ENCODE measurements at regions not wholly inside any gene's neighbourhood (a gene's known extent, or its start where the extent isn't known, plus 50 kb on each side); places are given as distances from the start of the nearest gene placed in this dataset.

- H3K27me3 ChIP-seq (ENCODE audit: control insufficient read depth, insufficient read depth, low read length), result peaks cover 2% of the 10 kb centered on the region; the same call in 1 of the 2 replicates
- CTCF ChIA-PET, result no interaction called here
- intact Hi-C loops (cut with micrococcal nuclease; ENCODE audit: unreplicated experiment), result no loop called here
These were observed 163.6 kb upstream of the HNRNPA3 start for GRCh38 chr2:177048981-177049380.

GRCh38 chr2:177051278-177051677 is 161.3 kb upstream of the HNRNPA3 start:
- TF ChIP-seq TCF7L2 (IDR thresholded peaks at IDR 0.05; ENCODE audit: low read depth, low read length), result no peak
- no peak for TF ChIP-seq POLR2AphosphoS5 (IDR thresholded peaks at IDR 0.05; ENCODE audit: low read depth, low read length)
- no peak for TF ChIP-seq SIN3A (IDR thresholded peaks at IDR 0.05; ENCODE audit: borderline replicate concordance, insufficient read depth, low read depth, low read length)
- TF ChIP-seq, protein P1, sequence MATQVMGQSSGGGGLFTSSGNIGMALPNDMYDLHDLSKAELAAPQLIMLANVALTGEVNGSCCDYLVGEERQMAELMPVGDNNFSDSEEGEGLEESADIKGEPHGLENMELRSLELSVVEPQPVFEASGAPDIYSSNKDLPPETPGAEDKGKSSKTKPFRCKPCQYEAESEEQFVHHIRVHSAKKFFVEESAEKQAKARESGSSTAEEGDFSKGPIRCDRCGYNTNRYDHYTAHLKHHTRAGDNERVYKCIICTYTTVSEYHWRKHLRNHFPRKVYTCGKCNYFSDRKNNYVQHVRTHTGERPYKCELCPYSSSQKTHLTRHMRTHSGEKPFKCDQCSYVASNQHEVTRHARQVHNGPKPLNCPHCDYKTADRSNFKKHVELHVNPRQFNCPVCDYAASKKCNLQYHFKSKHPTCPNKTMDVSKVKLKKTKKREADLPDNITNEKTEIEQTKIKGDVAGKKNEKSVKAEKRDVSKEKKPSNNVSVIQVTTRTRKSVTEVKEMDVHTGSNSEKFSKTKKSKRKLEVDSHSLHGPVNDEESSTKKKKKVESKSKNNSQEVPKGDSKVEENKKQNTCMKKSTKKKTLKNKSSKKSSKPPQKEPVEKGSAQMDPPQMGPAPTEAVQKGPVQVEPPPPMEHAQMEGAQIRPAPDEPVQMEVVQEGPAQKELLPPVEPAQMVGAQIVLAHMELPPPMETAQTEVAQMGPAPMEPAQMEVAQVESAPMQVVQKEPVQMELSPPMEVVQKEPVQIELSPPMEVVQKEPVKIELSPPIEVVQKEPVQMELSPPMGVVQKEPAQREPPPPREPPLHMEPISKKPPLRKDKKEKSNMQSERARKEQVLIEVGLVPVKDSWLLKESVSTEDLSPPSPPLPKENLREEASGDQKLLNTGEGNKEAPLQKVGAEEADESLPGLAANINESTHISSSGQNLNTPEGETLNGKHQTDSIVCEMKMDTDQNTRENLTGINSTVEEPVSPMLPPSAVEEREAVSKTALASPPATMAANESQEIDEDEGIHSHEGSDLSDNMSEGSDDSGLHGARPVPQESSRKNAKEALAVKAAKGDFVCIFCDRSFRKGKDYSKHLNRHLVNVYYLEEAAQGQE (IDR thresholded peaks at IDR 0.05; ENCODE audit: insufficient read depth in 1 of 2, low read depth in 2 of 2, low read length in 1 of 2), result no peak
- TF ChIP-seq CTCF (IDR thresholded peaks at IDR 0.05), result no peak
- ChIA-PET CTCF (no interaction called here), POLR2A (no interaction called here)
- H3K27me3 ChIP-seq (ENCODE audit: control insufficient read depth, insufficient read depth, low read length), result peaks cover 2% of the 10 kb centered on the region; the same call in 1 of the 2 replicates
- no peaks in the 10 kb centered on the region for H3K36me3 ChIP-seq (ENCODE audit: control insufficient read depth, insufficient read depth, low read length)
- intact Hi-C loops (cut with micrococcal nuclease; ENCODE audit: unreplicated experiment) (no loop called here), in situ Hi-C loops (cut with HindIII; ENCODE audit: low pct_unique_long_range_greater_than_20kb, low sequenced_read_pairs) (no loop called here)
- no peak for ATAC-seq
- BruUV-seq (replicated peaks), result no TSS peak
- no peaks in the 10 kb centered on the region for H3K9me3 ChIP-seq (ENCODE audit: control insufficient read depth, insufficient read depth, low read depth, low read length)
- DNase-seq (ENCODE audit: low read depth, low spot score), result no peak
- no peak overlapping the region for H3K4me3 ChIP-seq (ENCODE audit: low read depth in 2 of 2, low read length in 2 of 2)
- H3K4me1 ChIP-seq (ENCODE audit: control insufficient read depth, insufficient read depth, low read length), result no peaks in the 10 kb centered on the region
- no peak overlapping the region for H3K27ac ChIP-seq (ENCODE audit: low read length)

More at GRCh38 chr2:177048981-177049380, 163.6 kb upstream of the HNRNPA3 start:
- BruUV-seq (replicated peaks), result no TSS peak
- POLR2A ChIA-PET, result no interaction called here
- H3K27ac ChIP-seq (ENCODE audit: low read length), result no peak overlapping the region
- H3K4me1 ChIP-seq (ENCODE audit: control insufficient read depth, insufficient read depth, low read length), result no peaks in the 10 kb centered on the region
- H3K9me3 ChIP-seq (ENCODE audit: control insufficient read depth, insufficient read depth, low read depth, low read length), result no peaks in the 10 kb centered on the region
- no peak for TF ChIP-seq SIN3A (IDR thresholded peaks at IDR 0.05; ENCODE audit: borderline replicate concordance, insufficient read depth, low read depth, low read length)
- TF ChIP-seq CTCF (IDR thresholded peaks at IDR 0.05), result no peak
- TF ChIP-seq TCF7L2 (IDR thresholded peaks at IDR 0.05; ENCODE audit: low read depth, low read length), result no peak
- TF ChIP-seq, protein P1 (IDR thresholded peaks at IDR 0.05; ENCODE audit: insufficient read depth in 1 of 2, low read depth in 2 of 2, low read length in 1 of 2), result no peak
- TF ChIP-seq POLR2AphosphoS5 (IDR thresholded peaks at IDR 0.05; ENCODE audit: low read depth, low read length), result no peak
- in situ Hi-C loops (cut with HindIII; ENCODE audit: low pct_unique_long_range_greater_than_20kb, low sequenced_read_pairs), result no loop called here
- H3K4me3 ChIP-seq (ENCODE audit: low read depth in 2 of 2, low read length in 2 of 2), result no peak overlapping the region
- ATAC-seq, result no peak
- no peaks in the 10 kb centered on the region for H3K36me3 ChIP-seq (ENCODE audit: control insufficient read depth, insufficient read depth, low read length)
- DNase-seq (ENCODE audit: low read depth, low spot score), result no peak
